ENCODE measurements at regions not wholly inside any gene's neighbourhood (a gene's known extent, or its start where the extent isn't known, plus 50 kb on each side); places are given as distances from the start of the nearest gene placed in this dataset.

DNA sequence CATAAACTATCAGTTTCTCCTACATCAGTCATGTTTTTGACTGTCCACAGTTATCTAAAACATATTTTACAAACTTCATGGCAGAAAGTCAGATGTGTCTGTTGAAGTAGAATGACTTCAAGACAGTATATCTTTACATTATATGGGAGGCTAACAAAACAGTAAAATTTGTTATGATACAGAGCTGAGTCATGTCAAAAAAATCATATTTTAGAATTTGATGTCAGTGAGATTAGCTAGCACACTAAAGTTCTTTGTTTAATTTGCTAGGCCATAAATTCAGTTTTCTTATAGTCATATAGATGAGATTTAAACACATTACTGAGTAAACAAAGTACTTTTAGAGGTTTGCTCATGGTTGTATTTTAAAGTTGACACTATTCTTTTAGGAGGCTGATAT is 80.3 kb upstream of the IGSF10 start:
- peak in 1 of 5 donors; percentile 37 for DNase-seq
- H3K27ac ChIP-seq (ENCODE audit: low read depth in 2 of 2, low read length in 2 of 2), result no peak overlapping the region
- TF ChIP-seq, protein P1, sequence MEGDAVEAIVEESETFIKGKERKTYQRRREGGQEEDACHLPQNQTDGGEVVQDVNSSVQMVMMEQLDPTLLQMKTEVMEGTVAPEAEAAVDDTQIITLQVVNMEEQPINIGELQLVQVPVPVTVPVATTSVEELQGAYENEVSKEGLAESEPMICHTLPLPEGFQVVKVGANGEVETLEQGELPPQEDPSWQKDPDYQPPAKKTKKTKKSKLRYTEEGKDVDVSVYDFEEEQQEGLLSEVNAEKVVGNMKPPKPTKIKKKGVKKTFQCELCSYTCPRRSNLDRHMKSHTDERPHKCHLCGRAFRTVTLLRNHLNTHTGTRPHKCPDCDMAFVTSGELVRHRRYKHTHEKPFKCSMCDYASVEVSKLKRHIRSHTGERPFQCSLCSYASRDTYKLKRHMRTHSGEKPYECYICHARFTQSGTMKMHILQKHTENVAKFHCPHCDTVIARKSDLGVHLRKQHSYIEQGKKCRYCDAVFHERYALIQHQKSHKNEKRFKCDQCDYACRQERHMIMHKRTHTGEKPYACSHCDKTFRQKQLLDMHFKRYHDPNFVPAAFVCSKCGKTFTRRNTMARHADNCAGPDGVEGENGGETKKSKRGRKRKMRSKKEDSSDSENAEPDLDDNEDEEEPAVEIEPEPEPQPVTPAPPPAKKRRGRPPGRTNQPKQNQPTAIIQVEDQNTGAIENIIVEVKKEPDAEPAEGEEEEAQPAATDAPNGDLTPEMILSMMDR (IDR thresholded peaks at IDR 0.05; ENCODE audit: borderline replicate concordance, extremely low read depth, insufficient read depth), result no peak
- H3K4me3 ChIP-seq (ENCODE audit: low read length in 3 of 3), result no peak overlapping the region
- no peaks in the 10 kb centered on the region for H3K36me3 ChIP-seq (ENCODE audit: control insufficient read depth in 2 of 3, insufficient read depth in 3 of 3, low read length in 3 of 3)
- H3K9ac ChIP-seq (ENCODE audit: low read length in 3 of 3), result no peak overlapping the region
- intact Hi-C loops (cut with DNase I), result no loop called here
- FAIRE-seq, result no peak
- H3K9me3 ChIP-seq (ENCODE audit: control insufficient read depth in 2 of 3, insufficient read depth in 1 of 3, low read length in 3 of 3), result no peaks in the 10 kb centered on the region
- H3K27me3 ChIP-seq (ENCODE audit: control insufficient read depth, insufficient read depth, low read length), result no peaks in the 10 kb centered on the region
- H3K4me1 ChIP-seq (ENCODE audit: control insufficient read depth in 2 of 3, insufficient read depth in 2 of 3, low read depth in 1 of 3, low read length in 3 of 3), result no peaks in the 10 kb centered on the region

DNA sequence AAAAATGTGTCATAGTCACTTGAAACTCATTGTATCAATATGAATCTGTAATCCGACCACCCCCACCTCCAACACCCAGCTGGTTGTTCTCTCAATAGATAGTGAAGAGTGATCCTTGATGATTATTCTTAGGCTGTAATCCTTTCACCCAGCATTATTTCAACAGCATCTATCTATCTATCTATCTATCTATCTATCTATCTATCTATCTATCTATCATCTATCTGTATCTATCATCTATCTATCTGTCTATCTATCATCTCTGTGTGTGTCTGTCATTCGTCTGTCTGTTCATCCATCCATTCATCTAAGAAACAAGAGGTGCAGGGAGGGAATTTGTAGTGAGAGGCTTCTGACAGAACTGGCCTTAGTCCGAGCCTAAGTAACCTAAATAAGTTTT is 78.7 kb upstream of the IGSF10 start:
- no peak for DNase-seq
- H3K9me3 ChIP-seq (ENCODE audit: control insufficient read depth in 2 of 3, insufficient read depth in 1 of 3, low read length in 3 of 3), result no peaks in the 10 kb centered on the region
- H3K27ac ChIP-seq (ENCODE audit: low read depth in 2 of 2, low read length in 2 of 2), result no peak overlapping the region
- no peaks in the 10 kb centered on the region for H3K4me1 ChIP-seq (ENCODE audit: control insufficient read depth in 2 of 3, insufficient read depth in 2 of 3, low read depth in 1 of 3, low read length in 3 of 3)
- H3K9ac ChIP-seq (ENCODE audit: low read length in 3 of 3), result no peak overlapping the region
- FAIRE-seq, result no peak
- intact Hi-C loops (cut with DNase I), result no loop called here
- H3K4me3 ChIP-seq (ENCODE audit: low read length in 3 of 3), result no peak overlapping the region
- no peaks in the 10 kb centered on the region for H3K27me3 ChIP-seq (ENCODE audit: control insufficient read depth, insufficient read depth, low read length)
- no peaks in the 10 kb centered on the region for H3K36me3 ChIP-seq (ENCODE audit: control insufficient read depth in 2 of 3, insufficient read depth in 3 of 3, low read length in 3 of 3)
- TF ChIP-seq, protein P1 (IDR thresholded peaks at IDR 0.05; ENCODE audit: borderline replicate concordance, extremely low read depth, insufficient read depth), result no peak

DNA sequence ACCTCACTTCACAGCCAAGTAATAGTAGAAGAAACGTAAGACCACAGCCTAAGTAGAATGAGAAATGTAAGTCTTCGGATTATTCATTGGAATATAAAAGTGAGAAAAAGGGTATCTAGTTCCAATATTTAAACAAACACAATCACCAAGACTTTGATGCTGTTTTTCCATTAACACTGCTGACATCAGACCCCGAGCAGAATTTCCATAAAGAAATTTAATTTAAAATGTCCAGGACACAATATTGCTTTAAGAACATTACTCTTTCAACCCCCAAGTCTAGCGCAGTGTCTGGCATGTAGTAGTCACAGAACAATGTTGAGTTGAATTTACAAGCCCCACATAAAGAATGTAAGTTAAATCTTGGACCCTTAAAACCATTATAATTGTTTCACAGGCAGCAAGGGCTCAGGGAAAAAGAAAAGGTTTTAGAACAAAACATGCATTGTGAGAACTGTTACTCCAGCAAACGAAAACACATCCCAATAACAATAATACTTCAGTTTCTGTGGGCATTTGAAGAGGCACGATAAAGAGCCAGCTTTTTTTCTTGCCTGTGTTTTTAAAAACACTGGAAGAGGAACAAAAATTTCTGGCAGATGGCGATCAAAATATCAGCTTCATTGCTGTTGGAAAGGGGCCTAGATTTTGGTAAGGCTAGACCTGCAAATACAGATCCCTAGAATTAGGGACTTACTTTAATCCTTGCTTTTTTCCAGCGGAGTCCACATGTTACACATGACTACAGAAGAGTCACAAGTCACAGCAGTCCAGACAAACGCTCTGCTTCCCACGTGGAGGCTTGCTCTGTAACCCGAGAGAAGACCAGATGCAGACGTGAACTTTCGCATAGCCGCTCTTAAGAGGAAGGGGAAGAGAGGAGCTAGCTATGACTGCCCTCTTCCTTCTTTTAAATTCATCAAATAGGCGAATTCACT is 77.9 kb upstream of the IGSF10 start:
- Histone ChIP-seq H3K36me3 (ENCODE audit: control insufficient read depth in 2 of 3, insufficient read depth in 3 of 3, low read length in 3 of 3) (no peaks in the 10 kb centered on the region), H3K4me1 (ENCODE audit: control insufficient read depth in 2 of 3, insufficient read depth in 2 of 3, low read depth in 1 of 3, low read length in 3 of 3) (no peaks in the 10 kb centered on the region), H3K9me3 (ENCODE audit: control insufficient read depth in 2 of 3, insufficient read depth in 1 of 3, low read length in 3 of 3) (no peaks in the 10 kb centered on the region), H3K9ac (ENCODE audit: low read length in 3 of 3) (no peak overlapping the region), H3K27ac (ENCODE audit: low read depth in 2 of 2, low read length in 2 of 2) (no peak overlapping the region), H3K4me3 (ENCODE audit: low read length in 3 of 3) (no peak overlapping the region), H3K27me3 (ENCODE audit: control insufficient read depth, insufficient read depth, low read length) (no peaks in the 10 kb centered on the region)
- DNase-seq, result peak in 4 of 5 donors; percentile 43 to 77 (median 64)
- intact Hi-C loops (cut with DNase I), result no loop called here
- FAIRE-seq, result no peak
- TF ChIP-seq, protein P1 (IDR thresholded peaks at IDR 0.05; ENCODE audit: borderline replicate concordance, extremely low read depth, insufficient read depth), result no peak

All from kidney (tissue), 13 donors.